ENCODE measurements at regions not wholly inside any gene's neighbourhood (a gene's known extent, or its start where the extent isn't known, plus 50 kb on each side); places are given as distances from the start of the nearest gene placed in this dataset.

DNA sequence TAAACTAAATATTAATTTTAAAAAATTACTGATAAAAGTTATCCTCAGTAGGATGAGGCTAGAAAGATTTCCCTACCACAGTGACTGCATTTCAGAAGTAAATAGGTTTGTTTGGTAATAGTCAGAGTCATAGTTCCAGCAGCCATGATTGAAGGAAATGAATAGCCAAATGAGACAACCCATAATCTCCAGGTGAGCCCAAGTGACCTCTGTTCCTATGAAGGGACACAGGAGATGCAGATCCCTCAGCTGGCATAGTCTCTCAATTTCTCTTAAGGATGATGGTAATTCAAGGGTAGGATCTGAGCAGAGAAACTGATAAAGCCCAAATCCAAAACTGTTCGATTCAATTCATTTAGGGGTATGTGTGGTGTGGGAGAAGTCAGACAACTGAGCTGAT is 461.8 kb downstream of the RAP2B start:
- Histone ChIP-seq H2AFZ (ENCODE audit: control insufficient read depth, low read depth, low read length) (no peak overlapping the region), H3K4me3 (no peak overlapping the region), H3K36me3 (ENCODE audit: control insufficient read depth in 2 of 2, insufficient read depth in 2 of 2, low read length in 1 of 2) (no peaks in the 10 kb centered on the region), H3K9me3 (replicated peaks; ENCODE audit: control insufficient read depth, insufficient read depth, low read length) (no peaks in the 10 kb centered on the region), H3K4me1 (ENCODE audit: control insufficient read depth, insufficient read depth, low read length) (peaks cover 7% of the 10 kb centered on the region), H3K27ac (ENCODE audit: control insufficient read depth, insufficient read depth) (no peak overlapping the region), H3K79me2 (ENCODE audit: control insufficient read depth, insufficient read depth, low read length) (no peaks in the 10 kb centered on the region), H3K27me3 (replicated peaks in 1 of 2; ENCODE audit: control insufficient read depth in 2 of 2, insufficient read depth in 2 of 2, low read length in 1 of 2) (no peaks in the 10 kb centered on the region), H4K20me1 (ENCODE audit: control insufficient read depth, insufficient read depth) (no peaks in the 10 kb centered on the region), H3K4me2 (ENCODE audit: control insufficient read depth, insufficient read depth) (no peak overlapping the region), H3K9ac (ENCODE audit: control insufficient read depth, insufficient read depth, low read length) (no peak overlapping the region)
- in situ Hi-C loops (cut with MboI): no loop called here
- ATAC-seq (no peak), DNase-seq (ENCODE audit: low read depth, low spot score) (no peak), FAIRE-seq (no peak)
- intact Hi-C loops (cut with micrococcal nuclease; ENCODE audit: unreplicated experiment): loop anchor here (10.0 kb wide), 2 partner anchors 351 to 459 kb away; partner anchors contain the start of gene RAP2B
- no TSS peak for BruUV-seq (replicated peaks)
- WGBS (ENCODE audit: insufficient coverage, insufficient replicate concordance, low lambda C conversion rate, missing lambda C conversion rate): 0% methylated on average over 1 of the region's 1 CpG
- ChIA-PET RAD21 (ENCODE audit: unreplicated experiment) (no interaction called here), POLR2A (no interaction called here), CTCF (no interaction called here), SMC1A (ENCODE audit: uncharacterized antibody, unreplicated experiment) (no interaction called here)
- TF ChIP-seq TBL1XR1 (IDR thresholded peaks at IDR 0.05; ENCODE audit: low read depth, low read length): no peak
- TF ChIP-seq, protein P1, sequence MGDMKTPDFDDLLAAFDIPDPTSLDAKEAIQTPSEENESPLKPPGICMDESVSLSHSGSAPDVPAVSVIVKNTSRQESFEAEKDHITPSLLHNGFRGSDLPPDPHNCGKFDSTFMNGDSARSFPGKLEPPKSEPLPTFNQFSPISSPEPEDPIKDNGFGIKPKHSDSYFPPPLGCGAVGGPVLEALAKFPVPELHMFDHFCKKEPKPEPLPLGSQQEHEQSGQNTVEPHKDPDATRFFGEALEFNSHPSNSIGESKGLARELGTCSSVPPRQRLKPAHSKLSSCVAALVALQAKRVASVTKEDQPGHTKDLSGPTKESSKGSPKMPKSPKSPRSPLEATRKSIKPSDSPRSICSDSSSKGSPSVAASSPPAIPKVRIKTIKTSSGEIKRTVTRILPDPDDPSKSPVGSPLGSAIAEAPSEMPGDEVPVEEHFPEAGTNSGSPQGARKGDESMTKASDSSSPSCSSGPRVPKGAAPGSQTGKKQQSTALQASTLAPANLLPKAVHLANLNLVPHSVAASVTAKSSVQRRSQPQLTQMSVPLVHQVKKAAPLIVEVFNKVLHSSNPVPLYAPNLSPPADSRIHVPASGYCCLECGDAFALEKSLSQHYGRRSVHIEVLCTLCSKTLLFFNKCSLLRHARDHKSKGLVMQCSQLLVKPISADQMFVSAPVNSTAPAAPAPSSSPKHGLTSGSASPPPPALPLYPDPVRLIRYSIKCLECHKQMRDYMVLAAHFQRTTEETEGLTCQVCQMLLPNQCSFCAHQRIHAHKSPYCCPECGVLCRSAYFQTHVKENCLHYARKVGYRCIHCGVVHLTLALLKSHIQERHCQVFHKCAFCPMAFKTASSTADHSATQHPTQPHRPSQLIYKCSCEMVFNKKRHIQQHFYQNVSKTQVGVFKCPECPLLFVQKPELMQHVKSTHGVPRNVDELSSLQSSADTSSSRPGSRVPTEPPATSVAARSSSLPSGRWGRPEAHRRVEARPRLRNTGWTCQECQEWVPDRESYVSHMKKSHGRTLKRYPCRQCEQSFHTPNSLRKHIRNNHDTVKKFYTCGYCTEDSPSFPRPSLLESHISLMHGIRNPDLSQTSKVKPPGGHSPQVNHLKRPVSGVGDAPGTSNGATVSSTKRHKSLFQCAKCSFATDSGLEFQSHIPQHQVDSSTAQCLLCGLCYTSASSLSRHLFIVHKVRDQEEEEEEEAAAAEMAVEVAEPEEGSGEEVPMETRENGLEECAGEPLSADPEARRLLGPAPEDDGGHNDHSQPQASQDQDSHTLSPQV (IDR thresholded peaks at IDR 0.05): no peak
- TF ChIP-seq POLR2AphosphoS5 (IDR thresholded peaks at IDR 0.05; ENCODE audit: low read length): no peak
- TF ChIP-seq SMC3 (IDR thresholded peaks at IDR 0.05; ENCODE audit: borderline replicate concordance, low read length): no peak
- no peak for TF ChIP-seq JUNB (IDR thresholded peaks at IDR 0.05)
- TF ChIP-seq MEF2B (IDR thresholded peaks at IDR 0.05; ENCODE audit: partially characterized antibody, poor library complexity, severe bottlenecking): no peak
- TF ChIP-seq, protein P2, sequence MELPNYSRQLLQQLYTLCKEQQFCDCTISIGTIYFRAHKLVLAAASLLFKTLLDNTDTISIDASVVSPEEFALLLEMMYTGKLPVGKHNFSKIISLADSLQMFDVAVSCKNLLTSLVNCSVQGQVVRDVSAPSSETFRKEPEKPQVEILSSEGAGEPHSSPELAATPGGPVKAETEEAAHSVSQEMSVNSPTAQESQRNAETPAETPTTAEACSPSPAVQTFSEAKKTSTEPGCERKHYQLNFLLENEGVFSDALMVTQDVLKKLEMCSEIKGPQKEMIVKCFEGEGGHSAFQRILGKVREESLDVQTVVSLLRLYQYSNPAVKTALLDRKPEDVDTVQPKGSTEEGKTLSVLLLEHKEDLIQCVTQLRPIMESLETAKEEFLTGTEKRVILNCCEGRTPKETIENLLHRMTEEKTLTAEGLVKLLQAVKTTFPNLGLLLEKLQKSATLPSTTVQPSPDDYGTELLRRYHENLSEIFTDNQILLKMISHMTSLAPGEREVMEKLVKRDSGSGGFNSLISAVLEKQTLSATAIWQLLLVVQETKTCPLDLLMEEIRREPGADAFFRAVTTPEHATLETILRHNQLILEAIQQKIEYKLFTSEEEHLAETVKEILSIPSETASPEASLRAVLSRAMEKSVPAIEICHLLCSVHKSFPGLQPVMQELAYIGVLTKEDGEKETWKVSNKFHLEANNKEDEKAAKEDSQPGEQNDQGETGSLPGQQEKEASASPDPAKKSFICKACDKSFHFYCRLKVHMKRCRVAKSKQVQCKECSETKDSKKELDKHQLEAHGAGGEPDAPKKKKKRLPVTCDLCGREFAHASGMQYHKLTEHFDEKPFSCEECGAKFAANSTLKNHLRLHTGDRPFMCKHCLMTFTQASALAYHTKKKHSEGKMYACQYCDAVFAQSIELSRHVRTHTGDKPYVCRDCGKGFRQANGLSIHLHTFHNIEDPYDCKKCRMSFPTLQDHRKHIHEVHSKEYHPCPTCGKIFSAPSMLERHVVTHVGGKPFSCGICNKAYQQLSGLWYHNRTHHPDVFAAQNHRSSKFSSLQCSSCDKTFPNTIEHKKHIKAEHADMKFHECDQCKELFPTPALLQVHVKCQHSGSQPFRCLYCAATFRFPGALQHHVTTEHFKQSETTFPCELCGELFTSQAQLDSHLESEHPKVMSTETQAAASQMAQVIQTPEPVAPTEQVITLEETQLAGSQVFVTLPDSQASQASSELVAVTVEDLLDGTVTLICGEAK (IDR thresholded peaks at IDR 0.05; ENCODE audit: borderline replicate concordance): no peak
- TF ChIP-seq CEBPB (IDR thresholded peaks at IDR 0.05; ENCODE audit: borderline replicate concordance in 1 of 2, low read depth in 2 of 2, low read length in 2 of 2): no peak
- TF ChIP-seq, protein P3, sequence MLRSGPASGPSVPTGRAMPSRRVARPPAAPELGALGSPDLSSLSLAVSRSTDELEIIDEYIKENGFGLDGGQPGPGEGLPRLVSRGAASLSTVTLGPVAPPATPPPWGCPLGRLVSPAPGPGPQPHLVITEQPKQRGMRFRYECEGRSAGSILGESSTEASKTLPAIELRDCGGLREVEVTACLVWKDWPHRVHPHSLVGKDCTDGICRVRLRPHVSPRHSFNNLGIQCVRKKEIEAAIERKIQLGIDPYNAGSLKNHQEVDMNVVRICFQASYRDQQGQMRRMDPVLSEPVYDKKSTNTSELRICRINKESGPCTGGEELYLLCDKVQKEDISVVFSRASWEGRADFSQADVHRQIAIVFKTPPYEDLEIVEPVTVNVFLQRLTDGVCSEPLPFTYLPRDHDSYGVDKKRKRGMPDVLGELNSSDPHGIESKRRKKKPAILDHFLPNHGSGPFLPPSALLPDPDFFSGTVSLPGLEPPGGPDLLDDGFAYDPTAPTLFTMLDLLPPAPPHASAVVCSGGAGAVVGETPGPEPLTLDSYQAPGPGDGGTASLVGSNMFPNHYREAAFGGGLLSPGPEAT (IDR thresholded peaks at IDR 0.05; ENCODE audit: low read depth): no peak
- no peak for TF ChIP-seq EGR1 (IDR thresholded peaks at IDR 0.05; ENCODE audit: borderline replicate concordance in 1 of 2, low read depth in 2 of 2, low read length in 2 of 2)
- no peak for TF ChIP-seq HDAC2 (IDR thresholded peaks at IDR 0.05)
- TF ChIP-seq, protein P4, sequence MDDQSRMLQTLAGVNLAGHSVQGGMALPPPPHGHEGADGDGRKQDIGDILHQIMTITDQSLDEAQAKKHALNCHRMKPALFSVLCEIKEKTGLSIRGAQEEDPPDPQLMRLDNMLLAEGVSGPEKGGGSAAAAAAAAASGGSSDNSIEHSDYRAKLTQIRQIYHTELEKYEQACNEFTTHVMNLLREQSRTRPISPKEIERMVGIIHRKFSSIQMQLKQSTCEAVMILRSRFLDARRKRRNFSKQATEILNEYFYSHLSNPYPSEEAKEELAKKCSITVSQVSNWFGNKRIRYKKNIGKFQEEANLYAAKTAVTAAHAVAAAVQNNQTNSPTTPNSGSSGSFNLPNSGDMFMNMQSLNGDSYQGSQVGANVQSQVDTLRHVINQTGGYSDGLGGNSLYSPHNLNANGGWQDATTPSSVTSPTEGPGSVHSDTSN (IDR thresholded peaks at IDR 0.05; ENCODE audit: insufficient replicate concordance, low read depth, low read length): no peak
- TF ChIP-seq MTA2 (IDR thresholded peaks at IDR 0.05; ENCODE audit: low read depth): no peak
- TF ChIP-seq GABPA (IDR thresholded peaks at IDR 0.05; ENCODE audit: low read depth): no peak

All from GM12878 (cell line).